ENCODE measurements at regions not wholly inside any gene's neighbourhood (a gene's known extent, or its start where the extent isn't known, plus 50 kb on each side); places are given as distances from the start of the nearest gene placed in this dataset.

GRCh38 chr10:109591601-109592000, 331.7 kb downstream of the XPNPEP1 start:
- peaks cover 8% of the 10 kb centered on the region for H3K27me3 Mint-ChIP-seq (ENCODE audit: insufficient read depth, unreplicated experiment)
- no peak for DNase-seq
- H3K36me3 Mint-ChIP-seq (ENCODE audit: insufficient read depth, unreplicated experiment) = no peaks in the 10 kb centered on the region
- no peak for TF ChIP-seq CTCF (IDR thresholded peaks at IDR 0.05; ENCODE audit: insufficient read depth in 1 of 2, low read depth in 1 of 2, low read length in 1 of 2, severe bottlenecking in 1 of 2, unreplicated experiment in 1 of 2)
- no peaks in the 10 kb centered on the region for H3K4me1 Mint-ChIP-seq (ENCODE audit: low read depth, unreplicated experiment)
- intact Hi-C loops (cut with micrococcal nuclease; ENCODE audit: unreplicated experiment) = no loop called here
- Histone ChIP-seq H3K36me3 (ENCODE audit: control insufficient read depth, insufficient read depth, low read length) (no peaks in the 10 kb centered on the region), H3K4me1 (no peaks in the 10 kb centered on the region), H3K27me3 (replicated peaks; ENCODE audit: control insufficient read depth, insufficient read depth, low read length) (no peaks in the 10 kb centered on the region), H3K4me3 (ENCODE audit: low read depth, low read length) (no peak overlapping the region), H3K9me3 (no peaks in the 10 kb centered on the region)
- ChIA-PET CTCF (no interaction called here), POLR2A (no interaction called here)
- no TSS peak for BruUV-seq (replicated peaks)
- H3K27ac Mint-ChIP-seq (ENCODE audit: unreplicated experiment) = no peak overlapping the region
- H3K4me3 Mint-ChIP-seq (ENCODE audit: unreplicated experiment) = no peak overlapping the region
- peaks cover 20% of the 10 kb centered on the region for H3K9me3 Mint-ChIP-seq (ENCODE audit: unreplicated experiment)

GRCh38 chr10:109588259-109588658, 335.1 kb downstream of the XPNPEP1 start:
- no peak overlapping the region for H3K27ac Mint-ChIP-seq (ENCODE audit: unreplicated experiment)
- TF ChIP-seq CTCF (IDR thresholded peaks at IDR 0.05; ENCODE audit: insufficient read depth in 1 of 2, low read depth in 1 of 2, low read length in 1 of 2, severe bottlenecking in 1 of 2, unreplicated experiment in 1 of 2) = no peak
- H3K27me3 Mint-ChIP-seq (ENCODE audit: insufficient read depth, unreplicated experiment) = peaks cover 8% of the 10 kb centered on the region
- no peaks in the 10 kb centered on the region for H3K9me3 ChIP-seq
- no peaks in the 10 kb centered on the region for H3K36me3 Mint-ChIP-seq (ENCODE audit: insufficient read depth, unreplicated experiment)
- no peak overlapping the region for H3K4me3 ChIP-seq (ENCODE audit: low read depth, low read length)
- ChIA-PET CTCF (no interaction called here), POLR2A (no interaction called here)
- H3K4me1 Mint-ChIP-seq (ENCODE audit: low read depth, unreplicated experiment) = no peaks in the 10 kb centered on the region
- no peaks in the 10 kb centered on the region for H3K36me3 ChIP-seq (ENCODE audit: control insufficient read depth, insufficient read depth, low read length)
- intact Hi-C loops (cut with micrococcal nuclease; ENCODE audit: unreplicated experiment) = no loop called here
- no peaks in the 10 kb centered on the region for H3K9me3 Mint-ChIP-seq (ENCODE audit: unreplicated experiment)
- no TSS peak for BruUV-seq (replicated peaks)
- H3K27me3 ChIP-seq (replicated peaks; ENCODE audit: control insufficient read depth, insufficient read depth, low read length) = no peaks in the 10 kb centered on the region
- H3K4me3 Mint-ChIP-seq (ENCODE audit: unreplicated experiment) = no peak overlapping the region
- DNase-seq = no peak
- H3K4me1 ChIP-seq = no peaks in the 10 kb centered on the region

- H3K4me3 Mint-ChIP-seq (ENCODE audit: unreplicated experiment) = no peak overlapping the region
- no peaks in the 10 kb centered on the region for H3K9me3 ChIP-seq
- DNase-seq = no peak
- no peak for TF ChIP-seq CTCF (IDR thresholded peaks at IDR 0.05; ENCODE audit: insufficient read depth in 1 of 2, low read depth in 1 of 2, low read length in 1 of 2, severe bottlenecking in 1 of 2, unreplicated experiment in 1 of 2)
- no peaks in the 10 kb centered on the region for H3K9me3 Mint-ChIP-seq (ENCODE audit: unreplicated experiment)
- H3K36me3 Mint-ChIP-seq (ENCODE audit: insufficient read depth, unreplicated experiment) = no peaks in the 10 kb centered on the region
- H3K27me3 Mint-ChIP-seq (ENCODE audit: insufficient read depth, unreplicated experiment) = peaks cover 8% of the 10 kb centered on the region
- no peaks in the 10 kb centered on the region for H3K4me1 ChIP-seq
- H3K27me3 ChIP-seq (replicated peaks; ENCODE audit: control insufficient read depth, insufficient read depth, low read length) = no peaks in the 10 kb centered on the region
- intact Hi-C loops (cut with micrococcal nuclease; ENCODE audit: unreplicated experiment) = no loop called here
- H3K4me3 ChIP-seq (ENCODE audit: low read depth, low read length) = no peak overlapping the region
- ChIA-PET CTCF (no interaction called here), POLR2A (no interaction called here)
- BruUV-seq (replicated peaks) = no TSS peak
- H3K27ac Mint-ChIP-seq (ENCODE audit: unreplicated experiment) = no peak overlapping the region
- H3K36me3 ChIP-seq (ENCODE audit: control insufficient read depth, insufficient read depth, low read length) = no peaks in the 10 kb centered on the region
- no peaks in the 10 kb centered on the region for H3K4me1 Mint-ChIP-seq (ENCODE audit: low read depth, unreplicated experiment)
These were observed 335.9 kb downstream of the XPNPEP1 start for GRCh38 chr10:109587366-109587765.
